Activated CD4-positive, CD25-positive, alpha-beta regulatory T cell treated with anti-CD3 and anti-CD28 coated beads, Interleukin-2, amount 50 U/mL, for 72 hours (primary cell): ENCODE measurements at regions not wholly inside any gene's neighbourhood (a gene's known extent, or its start where the extent isn't known, plus 50 kb on each side); places are given as distances from the start of the nearest gene placed in this dataset.
"Not testable (repeated sequence)": the region's sequence is repeated elsewhere in the genome, so short reads cannot be mapped to it uniquely, and the experiment has no call there.

Experiments
- DNase-seq: peaks from one replicate; pipeline ENCODE4 v3.0.0; 2021

GRCh38 chr10:60564475-60564874, 174.8 kb upstream of the ANK3 start:
- DNase-seq: no peak

- DNase-seq: no peak
Observed at GRCh38 chr10:60560451-60560850, 170.8 kb upstream of the ANK3 start.

GRCh38 chr10:60555700-60556099, 166.0 kb upstream of the ANK3 start:
- no peak for DNase-seq

GRCh38 chr10:60549686-60550085, 160.0 kb upstream of the ANK3 start:
- no peak for DNase-seq

- DNase-seq: no peak
Observed at GRCh38 chr10:60542657-60543056, 153.0 kb upstream of the ANK3 start.

GRCh38 chr10:60541451-60541850, 151.8 kb upstream of the ANK3 start:
- DNase-seq: no peak

- DNase-seq: no peak
Observed at GRCh38 chr10:60537697-60538096, 148.0 kb upstream of the ANK3 start.

GRCh38 chr10:60536529-60537114, 146.9 kb upstream of the ANK3 start:
- DNase-seq: no peak

GRCh38 chr10:60535427-60535826, 145.8 kb upstream of the ANK3 start:
- no peak for DNase-seq

- DNase-seq: no peak
Observed at GRCh38 chr10:60534761-60535389, 145.2 kb upstream of the ANK3 start.

GRCh38 chr10:60532696-60533468, 143.2 kb upstream of the ANK3 start:
- no peak for DNase-seq

- no peak for DNase-seq
Observed at GRCh38 chr10:60531006-60531405, 141.3 kb upstream of the ANK3 start.

GRCh38 chr10:60527676-60528075, 138.0 kb upstream of the ANK3 start:
- no peak for DNase-seq

- no peak for DNase-seq
Observed at GRCh38 chr10:60525716-60526585, 136.3 kb upstream of the ANK3 start.

- no peak for DNase-seq
Observed at GRCh38 chr10:60524541-60524940, 134.9 kb upstream of the ANK3 start.

- not testable (repeated sequence) for DNase-seq
Observed at GRCh38 chr10:60523371-60523770, 133.7 kb upstream of the ANK3 start.

- DNase-seq: no peak
Observed at GRCh38 chr10:60522617-60523016, 132.9 kb upstream of the ANK3 start.

- DNase-seq: no peak
Observed at GRCh38 chr10:60521974-60522405, 132.3 kb upstream of the ANK3 start.

- no peak for DNase-seq
Observed at GRCh38 chr10:60518745-60519144, 129.1 kb upstream of the ANK3 start.

- no peak for DNase-seq
Observed at GRCh38 chr10:60517805-60518204, 128.1 kb upstream of the ANK3 start.

GRCh38 chr10:60513281-60513680, 123.6 kb upstream of the ANK3 start:
- DNase-seq: no peak

GRCh38 chr10:60511477-60512229, 122.0 kb upstream of the ANK3 start:
- DNase-seq: no peak
